ENCODE measurements at regions not wholly inside any gene's neighbourhood (a gene's known extent, or its start where the extent isn't known, plus 50 kb on each side); places are given as distances from the start of the nearest gene placed in this dataset.

GRCh38 chr9:118596374-118597015 lies 772.7 kb downstream of the BRINP1 start:
- no peak for DNase-seq

- DNase-seq = no peak
Observed at GRCh38 chr9:118606668-118607067, 762.6 kb downstream of the BRINP1 start.

GRCh38 chr9:118609355-118610044 lies 759.7 kb downstream of the BRINP1 start:
- DNase-seq = no peak

- DNase-seq = no peak
Observed at GRCh38 chr9:118612201-118612600, 757.0 kb downstream of the BRINP1 start.

- DNase-seq = no peak
Observed at GRCh38 chr9:118613996-118614395, 755.2 kb downstream of the BRINP1 start.

GRCh38 chr9:118618084-118618483 lies 751.2 kb downstream of the BRINP1 start:
- no peak for DNase-seq

GRCh38 chr9:118618849-118619248 lies 750.4 kb downstream of the BRINP1 start:
- DNase-seq = no peak

GRCh38 chr9:118624608-118625007 lies 744.6 kb downstream of the BRINP1 start:
- no peak for DNase-seq

GRCh38 chr9:118630079-118630478 lies 739.2 kb downstream of the BRINP1 start:
- DNase-seq = no peak

GRCh38 chr9:118630931-118631595 lies 738.2 kb downstream of the BRINP1 start:
- no peak for DNase-seq

GRCh38 chr9:118631956-118632355 lies 737.3 kb downstream of the BRINP1 start:
- DNase-seq = no peak

- DNase-seq = no peak
Observed at GRCh38 chr9:118635416-118635815, 733.8 kb downstream of the BRINP1 start.

- DNase-seq = no peak
Observed at GRCh38 chr9:118637681-118638080, 731.6 kb downstream of the BRINP1 start.

- DNase-seq = no peak
Observed at GRCh38 chr9:118640836-118641560, 728.2 kb downstream of the BRINP1 start.

GRCh38 chr9:118643118-118643517 lies 726.1 kb downstream of the BRINP1 start:
- no peak for DNase-seq

GRCh38 chr9:118644066-118644465 lies 725.2 kb downstream of the BRINP1 start:
- DNase-seq = no peak

- DNase-seq = no peak
Observed at GRCh38 chr9:118647331-118647730, 721.9 kb downstream of the BRINP1 start.

- DNase-seq = no peak
Observed at GRCh38 chr9:118650417-118650816, 718.8 kb downstream of the BRINP1 start.

GRCh38 chr9:118651511-118651910 lies 717.7 kb downstream of the BRINP1 start:
- DNase-seq = no peak

- DNase-seq = no peak
Observed at GRCh38 chr9:118652258-118652657, 717.0 kb downstream of the BRINP1 start.

- no peak for DNase-seq
Observed at GRCh38 chr9:118652912-118653311, 716.3 kb downstream of the BRINP1 start.

- no peak for DNase-seq
Observed at GRCh38 chr9:118659011-118659410, 710.2 kb downstream of the BRINP1 start.

- DNase-seq = no peak
Observed at GRCh38 chr9:118665226-118665919, 703.9 kb downstream of the BRINP1 start.
